ENCODE measurements at regions not wholly inside any gene's neighbourhood (a gene's known extent, or its start where the extent isn't known, plus 50 kb on each side); places are given as distances from the start of the nearest gene placed in this dataset.

- DNase-seq (ENCODE audit: low spot score): peak; percentile 7
Measured at GRCh38 chr6:168134560-168135201, 55.7 kb upstream of the FRMD1 start.

- peak; percentile 8 for DNase-seq (ENCODE audit: low spot score)
Measured at GRCh38 chr6:168133687-168134559, 54.9 kb upstream of the FRMD1 start.

- DNase-seq (ENCODE audit: low spot score): peak; percentile 10
Measured at GRCh38 chr6:168133168-168133561, 54.2 kb upstream of the FRMD1 start.

GRCh38 chr6:168132531-168133167 is 53.6 kb upstream of the FRMD1 start:
- peak; percentile 25 for DNase-seq (ENCODE audit: low spot score)

DNA sequence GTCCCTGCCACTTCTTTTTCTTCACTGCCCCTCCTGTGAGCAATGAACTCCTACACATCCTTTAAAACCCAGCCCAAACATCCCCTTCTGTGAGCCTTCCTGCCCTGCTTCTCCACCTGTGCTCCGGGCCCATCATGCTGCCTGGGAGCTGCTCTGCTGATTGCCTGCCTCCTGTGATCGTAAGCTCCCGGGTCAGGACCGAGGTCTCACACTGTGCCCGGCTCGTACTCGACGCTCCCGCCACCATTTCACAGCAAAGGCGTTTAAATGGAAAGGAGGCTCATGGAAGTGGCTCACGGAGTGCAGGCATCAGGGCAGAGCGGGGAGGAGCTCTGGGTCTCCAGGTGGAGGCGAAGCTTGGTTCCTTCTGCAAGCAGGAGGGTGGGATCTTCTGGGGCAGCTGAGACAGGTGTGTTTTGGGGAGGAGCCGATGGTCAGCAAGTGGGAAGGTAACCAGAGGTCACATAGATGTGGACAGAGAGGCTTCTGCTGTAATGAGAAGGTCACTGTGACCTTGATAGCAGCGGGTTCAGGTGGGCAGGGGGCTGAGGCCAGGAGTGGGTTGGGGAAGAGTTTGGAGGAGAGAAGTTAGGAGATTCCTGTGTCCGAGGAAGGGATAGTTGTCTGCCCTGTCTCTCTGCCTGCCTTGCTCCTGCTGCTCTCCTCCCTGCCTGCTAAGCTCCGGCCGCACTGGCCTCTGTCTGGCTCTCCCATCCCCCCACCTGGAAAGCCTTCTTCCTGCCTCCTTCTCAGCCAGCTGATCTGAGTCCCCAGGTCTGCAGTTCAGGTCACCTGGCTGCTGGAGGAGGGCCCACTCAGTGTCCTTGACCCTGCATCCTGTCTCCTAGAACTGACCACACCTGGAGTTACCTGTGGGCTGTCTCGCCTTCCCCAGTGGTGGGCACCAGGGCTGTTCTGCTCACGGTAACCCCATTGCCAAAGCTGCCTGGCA is 52.7 kb upstream of the FRMD1 start:
- DNase-seq (ENCODE audit: low spot score): peak; percentile 4

- no peak for DNase-seq (ENCODE audit: low spot score)
Measured at GRCh38 chr6:168130697-168131371, 51.8 kb upstream of the FRMD1 start.

DNA sequence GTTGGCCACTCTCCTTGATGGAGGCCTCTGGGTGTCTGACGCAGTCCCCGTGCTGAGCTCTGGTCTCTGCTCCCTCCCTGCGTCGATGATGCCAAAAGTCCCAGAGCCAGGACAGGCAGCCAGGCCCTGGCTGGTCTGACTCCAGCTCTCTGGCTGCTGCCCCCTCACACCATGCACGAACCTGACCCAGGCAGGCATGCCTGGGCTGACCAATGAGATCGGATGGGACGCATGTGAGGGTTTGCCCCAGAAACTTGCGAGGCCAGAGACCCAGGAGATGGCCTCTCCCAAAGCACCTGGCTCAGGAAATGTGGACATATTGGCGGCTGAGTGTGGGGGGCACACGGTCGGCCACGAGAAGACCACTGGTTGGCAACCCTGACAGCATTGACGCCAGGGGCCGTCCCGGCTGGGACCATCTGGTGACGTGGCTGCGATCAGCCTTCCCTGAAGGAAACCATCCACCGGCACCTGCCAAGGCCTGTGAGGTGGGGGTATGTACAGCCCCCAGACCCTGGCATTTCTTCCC is 51.2 kb upstream of the FRMD1 start:
- DNase-seq (ENCODE audit: low spot score): peak; percentile 9

DNA sequence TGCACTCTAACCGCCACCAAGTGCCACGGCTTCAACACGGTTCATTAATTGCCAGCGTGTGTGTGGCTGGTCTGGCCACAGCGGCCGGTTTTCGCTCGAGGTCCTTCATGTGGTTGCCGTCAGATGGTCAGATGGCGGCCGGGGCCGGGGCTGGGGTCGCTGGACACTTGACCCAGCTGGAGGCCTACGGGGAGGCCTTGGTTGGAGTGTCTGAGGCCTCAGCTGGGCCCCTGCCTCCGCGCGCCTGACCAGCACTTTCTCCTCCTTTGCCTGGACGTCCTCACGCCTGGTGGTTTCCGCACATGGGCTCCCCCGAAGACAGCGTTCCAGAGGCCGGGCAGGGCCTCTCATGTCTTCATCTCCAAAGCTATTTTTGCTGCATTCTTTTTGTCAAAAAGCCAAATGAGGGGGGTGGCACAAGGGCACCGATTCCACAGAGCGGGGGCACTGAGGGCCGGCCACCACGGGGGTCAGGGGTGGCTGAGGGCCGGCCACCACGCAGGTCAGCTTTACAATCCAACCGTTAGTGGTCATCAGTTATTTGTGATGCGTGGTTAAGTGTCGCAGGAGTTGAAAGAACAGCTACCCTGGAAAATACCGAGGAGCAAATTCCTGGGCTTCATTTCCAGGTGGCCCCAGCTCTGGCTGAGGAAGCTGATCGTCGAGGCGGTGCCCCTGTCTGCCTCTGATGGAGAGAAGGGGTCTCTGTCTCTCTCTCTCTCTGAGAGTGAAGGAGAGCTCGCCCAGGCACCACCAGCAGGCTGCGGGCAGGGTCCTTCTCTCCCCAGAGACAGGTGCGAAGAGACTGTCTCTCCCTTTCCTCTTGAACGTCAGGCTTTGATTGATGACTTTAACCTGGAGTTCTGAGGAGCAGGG is 50.5 kb upstream of the FRMD1 start:
- peak; percentile 8 for DNase-seq (ENCODE audit: low spot score)

- peak; percentile 9 for DNase-seq (ENCODE audit: low spot score)
Measured at GRCh38 chr6:168128631-168129291, 49.7 kb upstream of the FRMD1 start.

All from mucosa of gallbladder (tissue), 1 donor.